Suppressor macrophage treated with lipopolysaccharide for 1 hour (primary cell): ENCODE measurements at regions not wholly inside any gene's neighbourhood (a gene's known extent, or its start where the extent isn't known, plus 50 kb on each side); places are given as distances from the start of the nearest gene placed in this dataset.

Experiments used
- DNase-seq, 3 donors: peaks; one replicate each; pipeline ENCODE4 v3.0.0-alpha.2; 2020 to 2022

GRCh38 chr5:124088289-124089032, 576.5 kb downstream of the CSNK1G3 start:
- DNase-seq: no peak

GRCh38 chr5:124087752-124088151, 575.8 kb downstream of the CSNK1G3 start:
- no peak for DNase-seq

GRCh38 chr5:124080256-124080655, 568.3 kb downstream of the CSNK1G3 start:
- no peak for DNase-seq

GRCh38 chr5:124079062-124079461, 567.1 kb downstream of the CSNK1G3 start:
- no peak for DNase-seq

GRCh38 chr5:124074500-124074899, 562.5 kb downstream of the CSNK1G3 start:
- no peak for DNase-seq

- DNase-seq: no peak
Measured at GRCh38 chr5:124072570-124072969, 560.6 kb downstream of the CSNK1G3 start.

GRCh38 chr5:124071039-124071438, 559.1 kb downstream of the CSNK1G3 start:
- no peak for DNase-seq

GRCh38 chr5:124065508-124065907, 553.5 kb downstream of the CSNK1G3 start:
- no peak for DNase-seq

GRCh38 chr5:124064956-124065355, 553.0 kb downstream of the CSNK1G3 start:
- no peak for DNase-seq

- no peak for DNase-seq
Measured at GRCh38 chr5:124061663-124062062, 549.7 kb downstream of the CSNK1G3 start.

- DNase-seq: no peak
Measured at GRCh38 chr5:124061068-124061430, 549.1 kb downstream of the CSNK1G3 start.

GRCh38 chr5:124060413-124061067, 548.6 kb downstream of the CSNK1G3 start:
- DNase-seq: no peak

GRCh38 chr5:124060011-124060410, 548.0 kb downstream of the CSNK1G3 start:
- DNase-seq: no peak

- DNase-seq: no peak
Measured at GRCh38 chr5:124059200-124059599, 547.2 kb downstream of the CSNK1G3 start.

GRCh38 chr5:124057724-124058231, 545.8 kb downstream of the CSNK1G3 start:
- DNase-seq: peak in 1 of 3 donors; percentile 4

- DNase-seq: peak; percentile 59 to 78 (median 71)
Measured at GRCh38 chr5:124056991-124057723, 545.2 kb downstream of the CSNK1G3 start.

- DNase-seq: no peak
Measured at GRCh38 chr5:124056326-124056990, 544.5 kb downstream of the CSNK1G3 start.

GRCh38 chr5:124055751-124056150, 543.8 kb downstream of the CSNK1G3 start:
- DNase-seq: no peak

- no peak for DNase-seq
Measured at GRCh38 chr5:124054564-124054963, 542.6 kb downstream of the CSNK1G3 start.

GRCh38 chr5:124053340-124053739, 541.4 kb downstream of the CSNK1G3 start:
- no peak for DNase-seq

- DNase-seq: no peak
Measured at GRCh38 chr5:124052201-124052600, 540.2 kb downstream of the CSNK1G3 start.

GRCh38 chr5:124050120-124050770, 538.3 kb downstream of the CSNK1G3 start:
- no peak for DNase-seq

- DNase-seq: no peak
Measured at GRCh38 chr5:124045412-124045811, 533.4 kb downstream of the CSNK1G3 start.
